ENCODE measurements at regions not wholly inside any gene's neighbourhood (a gene's known extent, or its start where the extent isn't known, plus 50 kb on each side); places are given as distances from the start of the nearest gene placed in this dataset.

DNA sequence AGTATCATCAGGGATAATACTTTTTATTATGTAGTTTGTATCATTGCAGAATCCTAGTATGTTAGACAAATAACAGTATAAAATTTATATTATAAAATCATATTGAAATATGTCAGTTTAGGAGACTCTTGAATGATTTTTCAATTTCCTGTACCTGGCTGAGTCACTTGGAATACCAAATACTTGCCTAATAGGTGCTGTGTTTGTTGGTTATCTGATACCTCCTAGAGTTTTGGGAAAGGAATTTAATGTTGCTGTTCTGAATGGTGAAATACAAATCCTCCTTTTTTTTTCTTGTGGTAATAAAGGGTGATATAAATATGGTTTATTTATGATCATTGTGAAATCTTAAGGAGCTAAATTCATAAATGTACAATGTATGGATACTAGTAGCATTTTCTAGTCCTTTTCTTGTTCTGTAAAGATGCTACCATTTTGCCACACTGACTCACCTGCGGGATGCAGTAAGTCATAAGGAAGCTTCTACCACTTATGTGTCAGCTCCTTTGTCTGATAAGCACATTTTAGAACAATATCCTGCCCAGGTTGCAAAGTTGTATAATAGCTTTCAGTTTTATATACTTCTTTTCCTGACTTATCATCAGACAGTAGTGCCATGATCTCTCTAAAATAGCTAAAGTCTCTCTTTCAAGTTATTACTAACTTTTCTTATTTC is 465.5 kb downstream of the XIRP2 start:
- TF ChIP-seq, protein P1, sequence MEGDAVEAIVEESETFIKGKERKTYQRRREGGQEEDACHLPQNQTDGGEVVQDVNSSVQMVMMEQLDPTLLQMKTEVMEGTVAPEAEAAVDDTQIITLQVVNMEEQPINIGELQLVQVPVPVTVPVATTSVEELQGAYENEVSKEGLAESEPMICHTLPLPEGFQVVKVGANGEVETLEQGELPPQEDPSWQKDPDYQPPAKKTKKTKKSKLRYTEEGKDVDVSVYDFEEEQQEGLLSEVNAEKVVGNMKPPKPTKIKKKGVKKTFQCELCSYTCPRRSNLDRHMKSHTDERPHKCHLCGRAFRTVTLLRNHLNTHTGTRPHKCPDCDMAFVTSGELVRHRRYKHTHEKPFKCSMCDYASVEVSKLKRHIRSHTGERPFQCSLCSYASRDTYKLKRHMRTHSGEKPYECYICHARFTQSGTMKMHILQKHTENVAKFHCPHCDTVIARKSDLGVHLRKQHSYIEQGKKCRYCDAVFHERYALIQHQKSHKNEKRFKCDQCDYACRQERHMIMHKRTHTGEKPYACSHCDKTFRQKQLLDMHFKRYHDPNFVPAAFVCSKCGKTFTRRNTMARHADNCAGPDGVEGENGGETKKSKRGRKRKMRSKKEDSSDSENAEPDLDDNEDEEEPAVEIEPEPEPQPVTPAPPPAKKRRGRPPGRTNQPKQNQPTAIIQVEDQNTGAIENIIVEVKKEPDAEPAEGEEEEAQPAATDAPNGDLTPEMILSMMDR (IDR thresholded peaks at IDR 0.05): no peak
- no peak for TF ChIP-seq POLR2A (IDR thresholded peaks at IDR 0.05)
